GM19438 (cell line): ENCODE measurements at regions not wholly inside any gene's neighbourhood (a gene's known extent, or its start where the extent isn't known, plus 50 kb on each side); places are given as distances from the start of the nearest gene placed in this dataset.
A peak's percentile ranks its signal among the peaks of the same experiment; 100 is the strongest.
"Not testable (repeated sequence)": the region's sequence is repeated elsewhere in the genome, so short reads cannot be mapped to it uniquely, and the experiment has no call there.

Experiments used
- ATAC-seq: cut with Tn5 transposase; IDR thresholded peaks from one replicate; pipeline ENCODE4 v1.9.1; 2021; ENCODE audit warnings: low read depth; ENCODE audit not compliant: unreplicated experiment

- no peak for ATAC-seq
These were observed 260.3 kb downstream of the ADGRD1 start for GRCh38 chr12:131213896-131214442.

DNA sequence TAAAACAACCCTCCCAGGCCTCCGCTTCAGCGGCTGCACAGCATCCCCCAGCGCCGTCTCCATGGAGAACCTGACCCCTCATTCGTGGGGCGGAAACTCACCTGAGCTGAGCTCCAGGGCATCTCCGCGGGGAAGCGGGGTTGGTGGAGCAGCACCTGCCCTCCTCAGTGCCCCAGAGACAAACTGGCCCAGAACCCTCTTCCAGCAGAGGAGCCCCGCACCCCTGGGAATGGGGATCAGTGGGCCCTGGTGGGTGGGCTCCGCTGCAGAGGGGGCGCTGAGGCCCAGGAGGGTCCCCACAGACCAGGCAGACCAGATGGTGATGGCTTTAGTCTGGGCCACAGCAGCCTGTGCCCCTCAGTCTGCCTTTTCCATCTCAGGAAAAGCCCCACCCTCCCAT, 261.2 kb downstream of the ADGRD1 start:
- ATAC-seq = not testable (repeated sequence)

DNA sequence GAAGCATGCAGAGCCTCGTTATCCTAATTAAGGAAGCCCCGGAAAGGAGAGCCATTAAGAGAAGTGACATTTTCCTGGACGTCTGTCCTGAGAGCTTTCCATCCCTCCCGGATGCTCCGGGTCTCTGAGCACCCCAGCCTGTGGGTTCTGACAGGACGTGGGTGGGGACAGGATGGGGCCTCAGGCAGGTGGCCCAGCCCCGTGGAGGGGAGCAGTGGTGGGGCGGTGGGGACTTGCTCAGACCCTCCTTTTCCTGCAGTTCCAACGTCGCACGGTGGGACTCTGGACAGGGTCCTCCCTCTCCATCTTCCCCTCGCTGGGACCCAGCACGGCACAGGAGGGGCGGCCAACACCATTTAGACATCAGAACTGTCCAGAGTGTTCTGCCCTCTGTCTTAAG, 262.9 kb downstream of the ADGRD1 start:
- not testable (repeated sequence) for ATAC-seq

GRCh38 chr12:131217024-131217586, 263.4 kb downstream of the ADGRD1 start:
- no peak for ATAC-seq

GRCh38 chr12:131218026-131218922, 264.6 kb downstream of the ADGRD1 start:
- ATAC-seq = peak; percentile 36

DNA sequence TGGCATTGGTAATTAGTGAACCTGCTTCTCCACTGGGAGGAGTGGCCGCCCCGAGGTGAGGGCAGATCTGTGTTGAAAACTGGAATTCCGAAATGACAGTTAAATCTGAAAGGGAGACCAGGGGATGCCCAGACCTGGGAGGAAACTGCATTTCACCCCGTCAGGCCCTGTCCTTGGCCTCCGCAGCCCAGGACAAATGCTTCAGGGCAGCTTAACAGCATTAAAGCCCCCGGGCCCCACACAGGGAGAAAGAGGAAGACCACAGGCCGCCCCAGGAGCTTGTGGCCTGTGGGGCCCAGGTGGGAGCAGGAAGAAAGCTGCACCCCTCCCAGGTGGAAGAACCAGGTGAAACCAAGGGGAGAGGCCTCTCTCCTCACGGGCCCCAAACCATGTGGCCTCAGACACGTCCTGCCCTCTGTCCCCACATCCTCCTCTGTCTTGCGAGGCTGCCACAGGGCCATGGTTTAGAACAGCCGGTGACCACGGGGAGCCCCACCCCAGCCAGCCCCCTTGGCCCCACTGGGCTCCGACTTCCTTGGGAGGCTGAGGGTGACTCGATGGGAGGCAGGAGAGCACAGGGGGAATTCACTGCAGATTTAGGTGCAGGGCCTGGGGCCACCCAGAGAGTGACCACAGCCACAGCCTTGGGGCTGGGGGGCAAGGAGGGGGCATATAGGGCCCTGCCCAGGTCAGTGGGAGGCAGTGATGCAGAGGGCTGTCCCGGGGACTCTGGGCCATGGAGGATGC, 265.4 kb downstream of the ADGRD1 start:
- peak; percentile 29 for ATAC-seq

DNA sequence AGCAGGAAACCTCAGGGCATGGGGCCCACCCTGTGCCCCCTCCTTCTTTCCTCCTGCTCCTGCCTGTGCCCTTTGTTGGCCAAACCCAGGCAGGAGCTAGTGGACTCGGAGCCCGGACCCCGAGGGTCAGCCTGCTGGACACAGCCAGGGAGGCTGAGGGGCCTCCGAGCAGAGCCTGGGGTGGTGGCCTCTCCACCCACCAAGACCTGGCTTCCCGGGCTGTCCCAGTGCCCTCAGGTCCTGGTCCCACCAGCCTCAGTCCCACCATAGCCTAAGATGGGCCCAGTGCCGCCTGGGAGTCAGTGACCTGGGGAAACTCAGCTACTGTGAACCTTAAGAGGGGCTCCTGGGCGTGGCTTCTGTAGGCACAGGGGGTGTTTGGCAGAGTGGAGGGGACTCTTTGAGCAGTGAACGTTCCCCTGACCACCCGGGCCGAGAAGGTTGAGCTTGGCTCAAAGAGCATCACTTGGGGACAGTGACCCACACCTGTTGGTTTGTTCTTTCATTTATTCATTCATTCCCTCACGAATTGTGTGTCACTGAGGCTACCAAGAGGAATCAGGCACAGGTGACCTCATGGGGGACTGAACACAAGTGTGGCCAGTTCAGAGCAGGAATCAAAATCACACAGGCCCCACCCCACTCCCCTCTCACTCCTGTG, 266.1 kb downstream of the ADGRD1 start:
- no peak for ATAC-seq

GRCh38 chr12:131220331-131220685, 266.6 kb downstream of the ADGRD1 start:
- ATAC-seq = no peak

- no peak for ATAC-seq
These were observed 267.6 kb downstream of the ADGRD1 start for GRCh38 chr12:131221061-131221956.

- ATAC-seq = no peak
These were observed 268.2 kb downstream of the ADGRD1 start for GRCh38 chr12:131221957-131222328.

- peak; percentile 53 for ATAC-seq
These were observed 268.8 kb downstream of the ADGRD1 start for GRCh38 chr12:131222329-131223139.

- ATAC-seq = no peak
These were observed 269.6 kb downstream of the ADGRD1 start for GRCh38 chr12:131223171-131223761.

DNA sequence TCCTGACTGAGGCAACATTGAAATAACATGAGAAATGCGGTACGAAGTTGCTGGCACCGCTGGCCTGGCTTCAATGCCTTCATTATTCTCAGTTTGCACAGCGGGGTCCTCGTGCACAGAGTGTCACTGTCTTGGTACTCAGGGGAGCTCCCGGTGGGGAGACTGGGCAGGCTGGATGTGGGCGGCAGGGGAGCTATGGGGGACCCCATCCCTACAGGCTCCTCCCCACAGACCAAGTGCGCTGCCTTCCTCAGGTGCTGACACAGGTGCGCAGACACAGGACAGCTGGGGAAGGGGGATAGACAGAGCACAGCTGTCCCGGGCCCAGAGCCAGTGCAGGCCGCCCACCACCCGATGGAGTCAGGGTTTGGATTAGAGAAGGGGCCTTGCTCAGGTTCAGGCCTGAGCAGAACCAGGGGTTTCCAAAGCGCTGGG, 270.1 kb downstream of the ADGRD1 start:
- no peak for ATAC-seq

DNA sequence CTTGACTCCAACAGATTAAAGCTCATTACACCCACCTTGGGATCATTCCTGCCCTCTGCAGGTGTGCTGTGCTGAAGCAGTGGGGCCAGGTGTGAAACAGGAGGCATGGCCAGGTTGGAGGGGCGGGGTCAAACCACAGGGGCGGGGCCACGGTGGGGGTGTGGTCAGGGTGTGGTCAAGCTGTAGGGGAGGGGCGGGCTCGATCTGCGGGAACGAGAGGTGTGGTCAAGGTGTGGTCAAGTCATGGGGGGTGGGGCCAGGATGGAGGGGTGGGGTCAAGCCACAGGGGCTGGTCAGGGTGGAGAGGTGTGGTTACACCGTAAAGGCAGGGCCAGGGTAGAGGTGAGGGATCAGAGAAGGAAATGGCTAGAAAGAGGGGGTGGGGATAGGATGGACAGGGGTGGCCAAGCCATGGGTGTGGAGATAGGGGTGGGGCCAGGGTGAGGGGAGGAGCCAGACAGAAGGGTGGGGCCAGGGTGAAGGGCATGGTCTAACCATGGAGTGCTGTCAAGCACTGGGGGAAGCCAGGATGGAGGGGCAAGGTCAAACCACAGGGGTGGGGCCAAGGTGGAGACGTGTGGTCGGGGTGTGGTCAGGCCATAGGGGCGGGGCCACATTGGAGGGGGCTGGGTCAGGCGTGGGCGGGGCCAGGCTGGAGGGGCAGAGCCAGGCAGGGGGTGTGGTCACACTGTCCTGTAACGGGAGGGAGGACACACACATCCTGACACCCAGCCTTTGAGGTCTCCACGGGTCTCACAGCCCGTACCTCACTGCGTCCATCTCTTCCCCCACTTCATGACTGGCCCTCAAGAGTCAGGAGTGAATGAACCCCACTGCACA, 270.7 kb downstream of the ADGRD1 start:
- not testable (repeated sequence) for ATAC-seq

DNA sequence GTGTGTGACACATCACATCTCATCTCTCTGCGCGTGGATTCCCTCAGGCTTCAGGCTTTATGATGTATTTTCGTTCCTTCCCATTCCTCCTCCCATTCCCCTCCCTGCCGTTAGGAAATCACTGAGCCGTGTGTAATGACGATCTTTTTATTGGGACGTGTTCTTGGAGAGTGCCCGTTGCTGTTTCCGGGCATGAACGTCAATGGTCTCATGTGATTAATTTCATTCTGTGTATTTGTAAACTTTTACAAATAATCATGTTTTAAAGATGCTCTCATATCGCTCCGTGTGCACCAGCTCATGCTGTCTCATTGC, 271.3 kb downstream of the ADGRD1 start:
- not testable (repeated sequence) for ATAC-seq

DNA sequence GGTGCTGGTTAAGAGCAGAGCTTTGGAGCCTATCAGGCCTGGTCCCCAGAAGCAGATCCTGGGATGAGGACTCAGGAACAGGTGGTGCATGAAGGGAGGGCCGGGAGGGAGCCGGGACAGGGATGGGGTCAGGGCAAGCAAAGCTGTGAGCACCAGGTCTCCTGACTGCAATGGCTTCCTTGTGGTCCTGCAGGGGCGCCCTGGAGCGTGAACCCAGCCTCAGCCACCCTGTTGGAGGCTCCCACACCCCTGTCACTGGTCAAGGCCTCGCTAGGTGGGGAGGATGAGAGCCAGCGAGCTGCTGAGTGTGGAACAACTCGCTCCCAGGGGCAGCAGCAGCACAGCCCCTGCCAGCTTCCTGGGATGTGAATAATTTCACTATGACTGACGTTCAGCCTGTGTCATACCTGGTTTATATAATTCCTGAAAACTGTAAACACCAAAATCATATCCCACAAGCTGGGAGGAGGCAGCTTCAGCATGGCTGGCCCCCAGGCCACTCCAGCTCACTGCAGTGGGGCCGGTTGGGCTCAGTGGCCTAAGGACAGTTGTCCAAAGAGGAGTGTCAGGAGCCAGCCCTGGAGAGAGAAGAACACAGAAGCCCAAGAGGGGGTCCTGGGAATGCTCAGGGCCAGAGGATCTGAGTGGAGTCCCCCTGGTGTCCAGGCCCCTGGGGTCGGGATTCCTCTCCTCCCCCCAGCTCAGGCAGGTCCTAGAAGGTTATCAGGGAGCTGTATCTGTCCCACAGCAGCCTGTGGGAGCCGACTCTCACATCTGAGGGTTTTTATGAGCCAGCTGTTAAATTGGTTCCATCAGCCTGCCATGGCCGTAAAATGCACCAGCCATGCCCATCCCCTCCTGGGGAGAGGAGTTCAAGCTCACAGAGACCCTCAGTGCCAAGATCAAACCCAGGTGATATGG, 272.9 kb downstream of the ADGRD1 start:
- no peak for ATAC-seq

DNA sequence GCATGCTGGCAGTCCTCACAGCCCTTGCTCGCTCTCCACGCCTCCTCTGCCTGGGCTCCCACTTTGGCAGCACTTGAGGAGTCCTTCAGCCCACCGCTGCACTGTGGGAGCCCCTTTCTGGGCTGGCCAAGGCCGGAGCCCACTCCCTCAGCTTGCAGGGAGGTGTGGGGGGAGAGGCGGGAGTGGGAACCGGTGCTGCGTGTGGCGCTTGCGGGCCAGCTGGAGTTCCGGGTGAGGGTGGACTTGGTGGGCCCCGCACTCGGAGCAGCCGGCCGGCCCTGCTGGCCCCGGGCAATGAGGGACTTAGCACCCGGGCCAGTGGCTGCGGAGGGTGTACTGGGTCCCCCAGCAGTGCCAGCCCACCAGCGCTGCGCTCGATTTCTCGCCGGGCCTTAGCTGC, 273.9 kb downstream of the ADGRD1 start:
- ATAC-seq = not testable (repeated sequence)
